BJ (cell line): ENCODE measurements at regions not wholly inside any gene's neighbourhood (a gene's known extent, or its start where the extent isn't known, plus 50 kb on each side); places are given as distances from the start of the nearest gene placed in this dataset.
"Not testable (repeated sequence)": the region's sequence is repeated elsewhere in the genome, so short reads cannot be mapped to it uniquely, and the experiment has no call there.

Experiments used
- CTCF ChIA-PET: fragments of 350-600 bp; formaldehyde crosslinking; extraction: SDS; loops from one replicate; lab custom pipeline; 2021; ENCODE audit warnings: antibody characterized with exemption, inconsistent platforms; lab: Yijun Ruan, JAX
- POLR2A ChIA-PET: fragments of 300-600 bp; sonication (Branson Sonifier 250); formaldehyde crosslinking; extraction: SDS; loops from one replicate; lab custom pipeline; 2021; ENCODE audit warnings: antibody characterized with exemption; lab: Charles Lee
- DNase-seq: peaks from one replicate; pipeline ENCODE4 v3.0.0-alpha.2; 2011; ENCODE audit warnings: low read depth
- H3K27me3 ChIP-seq: 2 replicates; pipeline ENCODE4 v1.6.0; 2011; ENCODE audit warnings: low read length; ENCODE audit not compliant: control insufficient read depth, insufficient read depth
- H3K36me3 ChIP-seq: 2 replicates; pipeline ENCODE4 v1.5.1; 2011; ENCODE audit warnings: low read length; ENCODE audit not compliant: control insufficient read depth, insufficient read depth
- H3K4me3 ChIP-seq: 2 replicates; pipeline ENCODE4 v1.5.1; 2011; ENCODE audit warnings: low read depth, mild to moderate bottlenecking, control low read depth, low read length
- TF ChIP-seq, protein P1 (sequence below): IDR thresholded peaks from 2 replicates; pipeline ENCODE4 v1.5.1; 2011; ENCODE audit warnings: low read depth, mild to moderate bottlenecking, control low read depth, inconsistent platforms, low read length, moderate library complexity; ENCODE audit not compliant: insufficient read depth

GRCh38 chr6:111925296-111925695, 52.0 kb upstream of the FYN start:
- Histone ChIP-seq H3K27me3 (no peaks in the 10 kb centered on the region), H3K4me3 (no peak overlapping the region), H3K36me3 (no peaks in the 10 kb centered on the region)
- ChIA-PET CTCF (interaction anchor here (0.6 to 1.9 kb wide), 4 partner anchors 10 to 71 kb away, joined by 4 to 10 read pairs (median 4); partner anchors contain the start of gene FYN), POLR2A (no interaction called here)
- peak; percentile 41 for DNase-seq
- TF ChIP-seq, protein P1, sequence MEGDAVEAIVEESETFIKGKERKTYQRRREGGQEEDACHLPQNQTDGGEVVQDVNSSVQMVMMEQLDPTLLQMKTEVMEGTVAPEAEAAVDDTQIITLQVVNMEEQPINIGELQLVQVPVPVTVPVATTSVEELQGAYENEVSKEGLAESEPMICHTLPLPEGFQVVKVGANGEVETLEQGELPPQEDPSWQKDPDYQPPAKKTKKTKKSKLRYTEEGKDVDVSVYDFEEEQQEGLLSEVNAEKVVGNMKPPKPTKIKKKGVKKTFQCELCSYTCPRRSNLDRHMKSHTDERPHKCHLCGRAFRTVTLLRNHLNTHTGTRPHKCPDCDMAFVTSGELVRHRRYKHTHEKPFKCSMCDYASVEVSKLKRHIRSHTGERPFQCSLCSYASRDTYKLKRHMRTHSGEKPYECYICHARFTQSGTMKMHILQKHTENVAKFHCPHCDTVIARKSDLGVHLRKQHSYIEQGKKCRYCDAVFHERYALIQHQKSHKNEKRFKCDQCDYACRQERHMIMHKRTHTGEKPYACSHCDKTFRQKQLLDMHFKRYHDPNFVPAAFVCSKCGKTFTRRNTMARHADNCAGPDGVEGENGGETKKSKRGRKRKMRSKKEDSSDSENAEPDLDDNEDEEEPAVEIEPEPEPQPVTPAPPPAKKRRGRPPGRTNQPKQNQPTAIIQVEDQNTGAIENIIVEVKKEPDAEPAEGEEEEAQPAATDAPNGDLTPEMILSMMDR, result no peak

DNA sequence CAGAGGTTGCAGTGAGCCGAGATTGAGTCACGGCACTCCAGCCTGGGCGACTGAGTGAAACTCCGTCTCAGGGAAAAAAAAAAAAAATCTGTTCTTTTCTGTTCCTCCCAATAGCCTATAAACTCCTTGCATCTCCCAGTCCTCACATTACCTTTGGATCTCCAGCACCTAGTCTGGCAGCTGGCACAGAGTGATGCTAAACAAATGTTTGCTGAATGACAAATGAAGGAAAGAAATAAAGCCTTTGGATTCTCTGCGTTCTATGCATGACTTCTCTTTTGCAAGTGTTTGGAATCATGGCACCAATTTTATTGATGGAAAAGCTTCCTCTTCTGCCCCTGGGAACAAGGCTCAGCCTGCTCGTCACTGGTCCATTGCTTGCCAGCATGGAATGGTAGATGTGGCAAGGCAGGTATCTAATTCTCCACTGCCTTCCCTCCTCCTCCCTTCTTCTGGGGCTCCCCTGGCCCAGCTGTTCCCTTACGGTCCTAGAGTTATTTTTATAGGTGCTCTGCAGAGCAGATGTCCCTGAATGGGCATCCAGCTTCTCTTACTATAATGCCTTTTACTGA, 53.6 kb upstream of the FYN start:
- DNase-seq, result no peak
- ChIA-PET POLR2A (no interaction called here), CTCF (interaction anchor here (0.9 kb wide), 1 partner anchor 12 kb away, joined by 3 read pairs; no protein-coding TSS in a partner anchor)
- Histone ChIP-seq H3K36me3 (no peaks in the 10 kb centered on the region), H3K4me3 (no peak overlapping the region), H3K27me3 (no peaks in the 10 kb centered on the region)
- TF ChIP-seq, protein P1, result no peak

DNA sequence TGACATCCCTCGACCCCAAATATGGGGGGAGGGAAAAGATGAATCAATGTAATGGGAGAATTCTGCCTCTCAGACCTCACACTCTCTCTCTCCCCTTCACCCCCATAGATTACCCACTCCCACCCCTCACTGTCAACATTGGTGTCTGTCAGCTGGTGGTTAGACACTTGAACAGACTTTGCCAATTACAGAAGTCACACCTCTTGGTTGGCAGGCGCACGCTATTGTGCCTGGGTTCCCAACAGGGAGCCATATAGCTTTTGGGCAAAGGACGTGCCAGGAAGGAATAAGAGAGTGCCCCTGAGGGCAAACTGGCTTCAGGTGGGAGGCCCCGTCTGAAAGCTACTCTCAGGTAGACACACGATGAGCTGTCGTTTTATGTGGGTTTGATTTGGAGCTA, 54.1 kb upstream of the FYN start:
- H3K27me3 ChIP-seq, result no peaks in the 10 kb centered on the region
- no peak overlapping the region for H3K4me3 ChIP-seq
- CTCF ChIA-PET, result interaction anchor here (0.9 kb wide), 1 partner anchor 11 kb away, joined by 3 read pairs; no protein-coding TSS in a partner anchor
- no peak for DNase-seq
- POLR2A ChIA-PET, result no interaction called here
- TF ChIP-seq, protein P1, result no peak
- H3K36me3 ChIP-seq, result no peaks in the 10 kb centered on the region

DNA sequence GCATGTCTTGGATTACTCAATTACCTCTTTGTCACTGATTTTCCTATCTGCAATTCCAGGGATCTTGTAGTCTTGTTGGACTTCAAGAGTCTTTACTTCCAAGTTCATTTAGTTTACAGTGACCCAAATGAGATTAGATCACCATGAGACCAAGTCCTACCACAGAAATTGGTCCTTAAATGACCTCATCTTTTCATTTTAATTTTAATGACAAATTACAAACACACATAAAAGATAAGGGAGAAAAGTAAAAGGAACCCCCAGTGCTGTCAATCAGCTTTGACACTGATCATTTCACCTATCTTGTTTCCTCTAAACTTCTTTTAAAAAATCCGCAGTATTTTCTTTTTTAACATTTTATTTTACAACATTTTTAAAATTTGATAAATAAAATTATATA, 54.9 kb upstream of the FYN start:
- ChIA-PET CTCF (interaction anchor here (0.9 kb wide), 1 partner anchor 10 kb away, joined by 3 read pairs; no protein-coding TSS in a partner anchor), POLR2A (no interaction called here)
- TF ChIP-seq, protein P1, result no peak
- no peaks in the 10 kb centered on the region for H3K36me3 ChIP-seq
- no peak for DNase-seq
- no peaks in the 10 kb centered on the region for H3K27me3 ChIP-seq
- no peak overlapping the region for H3K4me3 ChIP-seq

DNA sequence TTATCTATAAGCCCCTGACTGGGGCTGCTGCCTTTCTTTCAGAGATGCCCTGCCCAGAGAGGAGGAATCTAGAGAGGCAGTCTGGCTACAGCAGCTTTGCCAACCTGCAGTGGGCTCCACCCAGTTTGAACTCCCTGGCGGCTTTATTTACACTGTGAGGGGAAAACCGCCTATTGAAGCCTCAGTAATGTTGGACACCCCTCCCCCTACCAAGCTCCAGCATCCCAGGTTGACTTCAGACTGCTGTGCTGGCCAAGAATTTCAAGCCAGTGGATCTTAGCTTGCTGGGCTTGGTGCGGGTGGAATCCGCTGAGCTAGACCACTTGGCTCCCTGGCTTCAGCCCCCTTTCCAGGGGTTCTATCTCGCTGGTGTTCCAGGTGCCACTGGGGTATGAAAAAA, 61.4 kb upstream of the FYN start:
- POLR2A ChIA-PET, H3K27me3 ChIP-seq, CTCF ChIA-PET, H3K4me3 ChIP-seq, DNase-seq, H3K36me3 ChIP-seq: not testable (repeated sequence)

GRCh38 chr6:111936718-111937117, 63.5 kb upstream of the FYN start:
- TF ChIP-seq, protein P1, result no peak
- Histone ChIP-seq H3K4me3 (no peak overlapping the region), H3K27me3 (no peaks in the 10 kb centered on the region), H3K36me3 (no peaks in the 10 kb centered on the region)
- CTCF ChIA-PET, result no interaction called here
- no peak for DNase-seq
- POLR2A ChIA-PET, result no interaction called here
